SW 1271 (cell line): ENCODE measurements at regions not wholly inside any gene's neighbourhood (a gene's known extent, or its start where the extent isn't known, plus 50 kb on each side); places are given as distances from the start of the nearest gene placed in this dataset.

ENCODE experiments used
- DNase-seq, 2 experiments: peaks; one replicate each; lab custom pipeline; 2025; lab: John Stamatoyannopoulos, UW

GRCh38 chr18:57991552-57991951 lies 52.5 kb upstream of the NEDD4L start:
- no peak for DNase-seq

DNA sequence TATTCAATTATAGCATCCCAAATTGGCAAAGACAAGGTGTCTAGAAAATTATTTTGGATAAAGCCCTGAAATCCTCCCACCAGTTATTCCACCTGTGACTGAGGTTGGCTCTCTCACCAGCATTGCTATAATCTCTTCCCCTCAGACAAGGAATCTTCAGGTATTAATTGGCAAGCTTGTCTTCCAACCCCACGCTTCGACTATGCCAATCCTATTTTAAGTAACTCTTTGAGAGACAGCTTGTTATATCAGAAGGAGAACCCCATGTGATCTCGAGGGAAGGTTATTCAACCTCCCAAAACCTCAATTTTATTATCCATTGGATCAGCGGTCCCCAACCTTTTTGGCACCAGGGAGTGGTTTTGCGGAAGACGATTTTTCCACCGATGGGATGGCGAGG lies 54.5 kb upstream of the NEDD4L start:
- DNase-seq: no peak

DNA sequence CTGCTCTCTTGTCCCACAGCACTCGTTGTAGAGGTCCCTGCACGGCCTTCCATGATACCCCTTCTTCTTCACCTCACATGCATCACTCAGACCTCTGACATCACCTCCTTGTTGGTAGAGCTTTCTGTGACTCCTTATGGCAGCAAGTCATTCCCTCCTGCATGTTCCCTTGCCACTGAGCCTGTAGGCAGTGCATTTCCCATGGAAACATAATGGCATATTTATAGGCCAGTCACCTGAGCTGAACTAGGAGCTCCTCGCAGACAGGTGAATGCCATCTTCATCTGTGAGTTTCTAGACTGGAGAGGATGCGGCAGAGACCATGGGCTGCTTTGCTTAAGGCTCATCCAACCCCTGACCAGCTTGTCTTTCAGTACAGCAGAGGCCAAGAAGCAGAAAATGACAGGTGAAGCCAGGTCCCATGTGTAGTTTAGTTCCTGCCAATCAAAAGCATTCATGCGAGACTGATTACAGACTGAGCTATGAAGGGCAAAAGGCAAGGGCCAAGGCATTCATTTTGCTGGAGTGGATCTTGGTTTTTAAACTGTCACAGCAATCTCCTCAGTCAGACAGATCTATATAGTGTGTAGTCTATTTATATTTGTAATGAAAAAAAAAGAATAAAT lies 59.4 kb upstream of the NEDD4L start:
- no peak for DNase-seq

DNA sequence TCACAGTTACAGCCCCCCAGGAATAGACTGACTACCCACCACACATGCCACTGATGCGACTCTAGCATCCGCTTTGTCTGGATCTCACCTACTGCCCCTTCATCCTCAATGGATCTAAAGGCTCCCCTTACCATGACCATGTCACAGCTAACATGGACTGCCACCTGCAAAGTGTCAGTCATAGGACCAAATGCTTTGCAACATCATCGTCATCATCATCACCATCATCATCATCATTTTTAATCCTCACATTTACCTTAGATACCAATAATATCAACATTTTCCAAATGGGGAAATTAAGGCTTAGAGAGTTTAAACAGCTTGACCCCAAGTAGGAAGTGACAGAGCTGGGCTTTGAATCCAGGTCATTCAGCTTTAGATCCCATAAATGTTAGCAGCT lies 60.1 kb upstream of the NEDD4L start:
- no peak for DNase-seq

- no peak for DNase-seq
These were observed 60.6 kb upstream of the NEDD4L start for GRCh38 chr18:57983472-57983871.

- DNase-seq: no peak
These were observed 61.5 kb upstream of the NEDD4L start for GRCh38 chr18:57982372-57983021.

GRCh38 chr18:57981308-57982028 lies 62.6 kb upstream of the NEDD4L start:
- DNase-seq: no peak

GRCh38 chr18:57980573-57981307 lies 63.3 kb upstream of the NEDD4L start:
- no peak for DNase-seq

- DNase-seq: no peak
These were observed 67.7 kb upstream of the NEDD4L start for GRCh38 chr18:57976230-57976773.

- DNase-seq: no peak
These were observed 68.2 kb upstream of the NEDD4L start for GRCh38 chr18:57975805-57976204.

- DNase-seq: no peak
These were observed 69.3 kb upstream of the NEDD4L start for GRCh38 chr18:57974585-57975265.

- no peak for DNase-seq
These were observed 70.1 kb upstream of the NEDD4L start for GRCh38 chr18:57973889-57974288.

GRCh38 chr18:57970356-57971095 lies 73.5 kb upstream of the NEDD4L start:
- DNase-seq: peak in 1 of 2 experiments; percentile 2

DNA sequence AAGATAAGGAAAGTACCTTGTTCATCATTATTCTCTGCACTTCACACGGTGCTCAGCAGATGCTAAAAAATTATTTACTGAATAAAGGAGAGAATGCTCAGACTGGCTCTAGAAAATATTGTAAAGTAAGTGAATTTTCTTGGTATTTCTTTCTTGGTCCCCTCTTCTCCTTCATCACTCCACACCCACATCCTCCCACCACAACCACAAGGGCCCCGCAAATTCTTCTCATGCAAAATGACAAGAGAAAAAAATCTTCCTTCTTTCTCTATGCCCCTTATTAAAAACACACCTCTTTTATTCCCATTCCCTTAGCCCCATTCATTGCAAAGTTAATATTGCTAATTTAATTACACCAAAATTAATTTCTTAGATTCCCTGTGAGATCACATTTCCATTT lies 74.2 kb upstream of the NEDD4L start:
- DNase-seq: no peak

DNA sequence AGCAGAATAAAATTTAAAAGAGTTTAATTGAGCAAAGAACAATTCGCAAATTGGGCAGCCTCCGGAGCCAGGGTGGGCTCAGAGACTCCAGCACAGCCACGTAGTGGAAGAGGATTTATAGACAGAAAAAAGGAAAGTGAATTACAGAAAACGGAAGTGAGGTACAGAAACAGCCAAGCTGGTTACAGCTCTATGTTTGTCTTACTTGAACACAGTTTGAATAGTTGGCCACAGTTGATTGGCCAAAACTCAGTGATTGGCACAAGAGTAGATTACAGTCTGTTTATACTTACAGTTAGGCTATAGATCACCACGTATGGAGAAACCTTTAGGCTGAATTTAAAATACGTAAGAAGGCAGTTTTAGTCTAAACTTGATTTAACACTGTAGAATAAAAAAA lies 78.8 kb upstream of the NEDD4L start:
- DNase-seq: no peak

DNA sequence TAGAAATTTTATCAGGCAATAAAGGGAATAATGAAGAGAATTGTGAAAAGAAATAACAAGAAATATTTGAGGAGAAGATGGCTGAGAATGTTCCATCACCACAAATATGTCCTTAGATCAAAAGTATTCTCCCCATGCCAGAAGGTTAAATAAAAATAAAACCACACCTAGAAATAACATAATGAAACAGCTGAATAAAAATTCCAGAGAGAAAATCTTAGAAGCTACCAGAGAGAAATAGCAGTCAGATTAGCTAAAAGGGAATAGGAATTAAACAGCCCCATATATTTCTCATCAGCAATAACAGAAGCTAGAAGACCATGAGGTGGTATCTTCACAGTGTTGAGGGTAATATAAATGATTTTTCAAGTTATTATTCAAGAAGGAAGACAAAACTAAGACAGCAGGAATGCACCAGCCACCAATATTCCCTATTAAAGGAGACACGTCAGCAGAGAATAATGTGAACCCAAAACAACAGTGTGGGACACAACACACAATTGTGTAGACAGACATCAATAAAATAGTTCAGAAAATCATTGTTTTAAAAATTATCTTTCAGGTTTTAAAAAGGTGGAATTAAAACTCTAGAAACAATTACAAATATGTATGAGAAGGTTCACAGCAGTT lies 82.0 kb upstream of the NEDD4L start:
- DNase-seq: no peak

DNA sequence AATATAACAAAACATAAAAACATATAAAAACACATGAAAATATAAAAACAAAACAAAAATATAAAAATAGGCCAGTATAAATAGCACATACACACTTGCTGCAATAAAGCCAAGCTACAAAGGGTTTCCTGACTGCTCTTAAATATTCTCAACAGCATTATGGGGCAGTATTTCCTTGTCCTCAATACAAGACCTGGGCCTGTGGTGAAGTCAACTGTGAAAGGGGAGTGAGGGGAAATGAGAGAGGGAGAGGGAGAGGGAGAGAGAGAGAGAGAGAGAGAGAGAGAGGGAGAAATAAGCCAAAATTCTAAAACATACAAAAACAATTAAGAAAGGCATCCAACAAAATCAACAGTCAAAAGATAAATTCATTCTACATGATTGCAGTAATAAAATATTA lies 82.6 kb upstream of the NEDD4L start:
- no peak for DNase-seq

GRCh38 chr18:57959278-57959677 lies 84.7 kb upstream of the NEDD4L start:
- DNase-seq: peak in 1 of 2 experiments; percentile 31

DNA sequence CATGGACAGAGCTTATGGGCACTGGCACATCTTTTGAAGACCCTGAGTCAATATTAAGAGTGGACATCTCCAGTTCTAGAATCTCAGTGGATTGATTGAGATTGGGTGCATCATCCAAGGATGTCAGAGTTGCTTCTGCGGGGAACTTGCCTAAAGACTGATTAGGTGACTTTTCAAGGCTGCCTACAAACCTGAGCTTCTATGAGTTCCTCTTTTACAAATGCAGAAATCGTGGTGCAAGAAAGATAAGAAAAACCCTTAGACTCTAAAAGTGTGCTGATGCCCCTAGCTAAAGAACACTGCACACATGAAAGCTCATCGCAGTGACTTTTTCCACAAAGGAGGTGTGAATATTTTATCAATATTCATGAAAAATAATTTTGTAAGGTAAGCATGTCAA lies 86.8 kb upstream of the NEDD4L start:
- no peak for DNase-seq

DNA sequence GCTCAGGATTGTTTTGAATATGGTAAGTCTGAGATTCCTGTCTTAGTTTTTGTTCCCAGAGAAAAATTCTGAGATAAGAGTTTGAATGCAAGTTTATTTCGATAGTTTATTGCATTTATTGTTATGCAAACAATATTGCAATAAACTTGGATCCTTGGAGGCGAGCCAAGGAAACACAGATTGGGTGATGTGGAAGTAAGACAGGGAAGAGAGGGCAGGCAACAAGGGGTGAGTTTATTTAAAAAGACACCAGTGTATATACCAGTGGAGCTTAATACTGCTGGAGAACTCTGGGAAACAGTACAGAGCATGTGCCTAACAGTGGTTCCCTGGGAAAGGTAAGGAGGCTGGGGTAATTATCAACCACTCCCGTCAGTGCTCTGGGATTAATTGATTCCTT lies 87.5 kb upstream of the NEDD4L start:
- DNase-seq: no peak

GRCh38 chr18:57954935-57955334 lies 89.1 kb upstream of the NEDD4L start:
- DNase-seq: no peak
